GM12891 (cell line): ENCODE measurements at regions not wholly inside any gene's neighbourhood (a gene's known extent, or its start where the extent isn't known, plus 50 kb on each side); places are given as distances from the start of the nearest gene placed in this dataset.

ENCODE experiments used
- POLR2A ChIP-seq: IDR thresholded peaks from 2 replicates; pipeline ENCODE4 v1.6.1; 2011; ENCODE audit warnings: low read depth, low read length, control low read depth
- TAF1 ChIP-seq: IDR thresholded peaks from 2 replicates; pipeline ENCODE4 v1.6.1; 2011; ENCODE audit warnings: low read depth, low read length, control low read depth

DNA sequence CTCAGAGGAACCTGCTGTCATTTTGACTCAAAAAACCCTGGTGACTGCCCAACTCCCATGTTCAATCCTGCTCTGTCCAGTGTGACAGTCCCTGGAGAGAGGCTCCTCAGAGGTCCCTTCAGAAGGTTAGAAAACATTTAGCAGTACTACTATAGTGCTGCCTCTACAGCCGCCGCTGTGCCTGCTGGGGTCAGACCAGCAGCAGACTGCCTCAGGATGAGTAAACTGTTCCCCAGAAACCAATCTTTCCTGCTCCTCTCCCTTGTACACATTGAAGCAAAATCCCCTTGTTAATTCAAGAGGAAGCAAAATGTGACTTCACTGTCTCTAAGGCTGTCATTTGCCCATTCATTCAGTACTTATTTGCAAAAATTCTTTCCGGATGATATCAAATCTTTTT, 94.8 kb upstream of the SMARCA2 start:
- TF ChIP-seq POLR2A (no peak), TAF1 (no peak)
